ENCODE measurements at regions not wholly inside any gene's neighbourhood (a gene's known extent, or its start where the extent isn't known, plus 50 kb on each side); places are given as distances from the start of the nearest gene placed in this dataset.

- TF ChIP-seq, protein P1, sequence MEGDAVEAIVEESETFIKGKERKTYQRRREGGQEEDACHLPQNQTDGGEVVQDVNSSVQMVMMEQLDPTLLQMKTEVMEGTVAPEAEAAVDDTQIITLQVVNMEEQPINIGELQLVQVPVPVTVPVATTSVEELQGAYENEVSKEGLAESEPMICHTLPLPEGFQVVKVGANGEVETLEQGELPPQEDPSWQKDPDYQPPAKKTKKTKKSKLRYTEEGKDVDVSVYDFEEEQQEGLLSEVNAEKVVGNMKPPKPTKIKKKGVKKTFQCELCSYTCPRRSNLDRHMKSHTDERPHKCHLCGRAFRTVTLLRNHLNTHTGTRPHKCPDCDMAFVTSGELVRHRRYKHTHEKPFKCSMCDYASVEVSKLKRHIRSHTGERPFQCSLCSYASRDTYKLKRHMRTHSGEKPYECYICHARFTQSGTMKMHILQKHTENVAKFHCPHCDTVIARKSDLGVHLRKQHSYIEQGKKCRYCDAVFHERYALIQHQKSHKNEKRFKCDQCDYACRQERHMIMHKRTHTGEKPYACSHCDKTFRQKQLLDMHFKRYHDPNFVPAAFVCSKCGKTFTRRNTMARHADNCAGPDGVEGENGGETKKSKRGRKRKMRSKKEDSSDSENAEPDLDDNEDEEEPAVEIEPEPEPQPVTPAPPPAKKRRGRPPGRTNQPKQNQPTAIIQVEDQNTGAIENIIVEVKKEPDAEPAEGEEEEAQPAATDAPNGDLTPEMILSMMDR (IDR thresholded peaks at IDR 0.05; ENCODE audit: low read depth, low read length) = no peak
- no peak for DNase-seq (ENCODE audit: low read depth, low spot score)
- ChIA-PET POLR2A (no interaction called here), CTCF (no interaction called here)
- Histone ChIP-seq H3K27me3 (ENCODE audit: control insufficient read depth, insufficient read depth, low read length) (no peaks in the 10 kb centered on the region), H3K4me3 (ENCODE audit: low read depth, low read length) (no peak overlapping the region), H3K27ac (ENCODE audit: low read depth, low read length) (no peak overlapping the region), H3K9me3 (ENCODE audit: control insufficient read depth, insufficient read depth, low read length) (no peaks in the 10 kb centered on the region)
Observed at GRCh38 chr4:136424052-136424451, 1108.2 kb downstream of the PCDH18 start.

GRCh38 chr4:136414981-136415380 lies 1117.3 kb downstream of the PCDH18 start:
- POLR2A ChIA-PET = no interaction called here
- no peak for DNase-seq (ENCODE audit: low read depth, low spot score)
- Histone ChIP-seq H3K27me3 (ENCODE audit: control insufficient read depth, insufficient read depth, low read length) (no peaks in the 10 kb centered on the region), H3K9me3 (ENCODE audit: control insufficient read depth, insufficient read depth, low read length) (no peaks in the 10 kb centered on the region), H3K27ac (ENCODE audit: low read depth, low read length) (no peak overlapping the region), H3K4me3 (ENCODE audit: low read depth, low read length) (no peak overlapping the region)
- TF ChIP-seq, protein P1 (IDR thresholded peaks at IDR 0.05; ENCODE audit: low read depth, low read length) = no peak
- CTCF ChIA-PET = no interaction called here

DNA sequence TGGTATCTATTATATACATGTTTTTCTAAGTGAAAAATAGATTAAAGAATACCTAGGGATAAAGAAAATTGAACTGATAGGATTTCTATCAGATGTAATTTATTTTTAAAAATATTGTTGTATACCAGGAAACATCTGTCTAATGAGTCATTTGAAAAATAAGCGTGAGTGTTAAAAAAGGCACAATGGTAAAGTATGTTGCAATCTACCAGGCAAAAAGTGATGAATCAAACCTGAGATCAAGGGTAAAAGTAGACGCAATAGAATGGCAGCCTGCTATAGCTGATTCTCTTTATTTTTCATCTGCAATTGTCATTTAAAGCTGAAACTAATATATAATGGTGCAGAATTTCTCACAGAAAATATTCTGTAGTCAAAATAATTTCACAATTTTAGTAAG lies 1119.6 kb downstream of the PCDH18 start:
- POLR2A ChIA-PET = no interaction called here
- H3K9me3 ChIP-seq (ENCODE audit: control insufficient read depth, insufficient read depth, low read length) = no peaks in the 10 kb centered on the region
- no peak overlapping the region for H3K27ac ChIP-seq (ENCODE audit: low read depth, low read length)
- no peak for DNase-seq (ENCODE audit: low read depth, low spot score)
- CTCF ChIA-PET = no interaction called here
- no peak overlapping the region for H3K4me3 ChIP-seq (ENCODE audit: low read depth, low read length)
- H3K27me3 ChIP-seq (ENCODE audit: control insufficient read depth, insufficient read depth, low read length) = no peaks in the 10 kb centered on the region
- TF ChIP-seq, protein P1 (IDR thresholded peaks at IDR 0.05; ENCODE audit: low read depth, low read length) = no peak

GRCh38 chr4:136400829-136401228 lies 1131.5 kb downstream of the PCDH18 start:
- TF ChIP-seq, protein P1 (IDR thresholded peaks at IDR 0.05; ENCODE audit: low read depth, low read length) = no peak
- H3K27ac ChIP-seq (ENCODE audit: low read depth, low read length) = no peak overlapping the region
- no peak overlapping the region for H3K4me3 ChIP-seq (ENCODE audit: low read depth, low read length)
- H3K9me3 ChIP-seq (ENCODE audit: control insufficient read depth, insufficient read depth, low read length) = no peaks in the 10 kb centered on the region
- no peak for DNase-seq (ENCODE audit: low read depth, low spot score)
- H3K27me3 ChIP-seq (ENCODE audit: control insufficient read depth, insufficient read depth, low read length) = no peaks in the 10 kb centered on the region
- POLR2A ChIA-PET = no interaction called here
- CTCF ChIA-PET = no interaction called here

GRCh38 chr4:136395212-136395722 lies 1137.0 kb downstream of the PCDH18 start:
- ChIA-PET POLR2A (no interaction called here), CTCF (no interaction called here)
- TF ChIP-seq, protein P1 (IDR thresholded peaks at IDR 0.05; ENCODE audit: low read depth, low read length) = no peak
- no peak overlapping the region for H3K27ac ChIP-seq (ENCODE audit: low read depth, low read length)
- DNase-seq (ENCODE audit: low read depth, low spot score) = no peak
- H3K9me3 ChIP-seq (ENCODE audit: control insufficient read depth, insufficient read depth, low read length) = peaks cover 6% of the 10 kb centered on the region; the same call in 1 of the 2 replicates
- H3K4me3 ChIP-seq (ENCODE audit: low read depth, low read length) = no peak overlapping the region
- no peaks in the 10 kb centered on the region for H3K27me3 ChIP-seq (ENCODE audit: control insufficient read depth, insufficient read depth, low read length)
